CD4-positive, alpha-beta T cell treated with Interleukin-2 at 100 ng/mL for 4 hours (primary cell): ENCODE measurements at regions not wholly inside any gene's neighbourhood (a gene's known extent, or its start where the extent isn't known, plus 50 kb on each side); places are given as distances from the start of the nearest gene placed in this dataset.
"Not testable (repeated sequence)": the region's sequence is repeated elsewhere in the genome, so short reads cannot be mapped to it uniquely, and the experiment has no call there.

Experiments
- DNase-seq: peaks from one replicate; pipeline ENCODE4 v3.0.0-alpha.2; 2020; ENCODE audit warnings: low spot score

DNA sequence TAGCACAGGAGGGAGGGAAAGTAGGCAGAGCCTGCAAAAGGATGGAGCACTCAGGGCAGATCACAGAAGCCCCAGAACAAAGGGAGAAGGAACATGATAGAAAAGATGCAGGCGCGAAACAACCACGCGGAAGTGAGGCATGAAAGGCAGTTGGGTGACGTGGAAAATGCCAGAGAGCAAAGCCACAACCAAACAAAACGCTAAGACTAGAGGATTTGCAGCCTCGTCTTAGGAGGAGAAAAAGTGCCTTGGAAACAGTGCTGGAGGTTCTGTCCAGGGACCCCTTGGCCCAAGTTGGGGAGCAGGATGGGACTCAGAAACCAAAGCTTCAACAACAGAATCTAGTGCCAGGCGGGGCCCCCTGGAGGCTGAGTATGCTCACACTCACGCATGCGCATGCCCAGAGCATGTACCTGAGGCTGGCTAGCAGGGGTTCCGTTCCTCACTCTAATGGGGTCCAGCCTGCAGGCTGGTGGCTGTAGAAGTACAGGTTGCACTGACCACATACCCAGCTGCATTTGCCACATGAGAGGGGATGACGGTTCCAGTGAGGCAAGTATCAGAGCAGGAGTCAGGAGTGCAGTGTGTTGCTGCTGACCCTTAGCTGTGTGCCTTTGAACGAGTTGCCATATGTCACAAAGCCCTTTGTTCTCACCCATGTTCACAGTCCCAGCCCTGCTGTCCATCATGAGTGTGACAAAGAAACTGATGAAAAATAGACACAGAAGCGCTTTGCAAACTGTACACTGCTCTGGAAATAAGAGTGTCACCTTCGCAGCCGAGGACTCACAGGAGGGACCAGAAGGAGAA, 568.6 kb upstream of the CADM1 start:
- DNase-seq, result no peak

- DNase-seq, result no peak
These were observed 567.9 kb upstream of the CADM1 start for GRCh38 chr11:116072133-116072532.

DNA sequence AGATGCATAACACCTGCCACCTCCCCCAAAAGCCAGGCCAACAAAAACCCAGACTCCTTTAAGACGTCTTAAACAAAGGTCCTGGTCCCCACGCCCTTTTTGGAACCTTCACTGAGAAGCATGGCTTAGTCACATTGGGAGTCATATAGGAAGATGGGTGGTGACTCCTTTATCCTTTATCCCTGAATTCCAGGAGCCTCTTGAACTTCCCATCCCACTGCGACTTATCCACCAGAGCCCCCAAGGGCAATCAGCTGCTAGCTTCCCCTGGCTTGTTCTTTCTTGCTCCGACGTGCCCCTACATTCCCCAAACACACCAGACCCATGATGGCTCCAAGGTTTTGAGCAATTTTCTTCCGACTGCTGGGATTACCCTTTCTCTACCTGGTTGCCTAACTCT, 567.0 kb upstream of the CADM1 start:
- DNase-seq, result no peak

DNA sequence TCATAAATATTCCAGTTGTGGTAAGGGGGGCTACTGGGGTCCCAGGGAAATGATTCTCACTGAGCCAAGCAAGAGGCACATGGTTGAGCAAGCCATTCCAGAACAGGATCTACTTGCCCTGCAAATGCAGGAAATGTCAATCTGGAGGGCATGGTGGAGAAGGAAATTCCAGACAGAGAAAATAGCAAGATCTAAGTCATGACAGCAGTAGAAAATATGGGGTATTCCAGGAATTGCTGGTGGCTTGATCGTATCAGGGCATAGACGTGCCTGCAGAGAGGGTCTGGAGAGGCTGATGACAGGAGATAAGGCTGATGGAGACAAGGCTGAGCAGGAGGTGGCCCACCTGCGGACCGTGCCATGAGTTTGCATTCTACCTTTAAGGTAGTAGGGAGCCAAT, 566.3 kb upstream of the CADM1 start:
- DNase-seq, result no peak

DNA sequence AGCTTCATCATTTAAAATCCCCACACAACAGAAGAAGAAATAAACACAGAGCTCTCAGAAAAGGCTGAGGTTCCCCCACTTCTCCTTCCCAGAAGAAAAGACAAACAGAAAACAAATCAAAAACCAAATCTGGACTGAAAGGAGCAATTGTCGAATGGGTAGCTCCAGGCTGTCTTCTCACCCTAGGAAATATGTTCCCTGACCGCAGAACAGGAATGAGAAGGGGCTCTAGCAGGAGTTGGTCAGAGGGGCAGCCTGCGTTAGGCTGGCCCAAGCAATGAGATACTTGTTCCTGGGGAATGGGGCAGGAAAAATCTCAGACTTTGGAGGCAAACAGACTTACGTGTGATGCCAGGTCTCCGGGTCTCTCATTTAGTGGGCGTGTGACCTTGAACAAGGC, 562.6 kb upstream of the CADM1 start:
- no peak for DNase-seq

DNA sequence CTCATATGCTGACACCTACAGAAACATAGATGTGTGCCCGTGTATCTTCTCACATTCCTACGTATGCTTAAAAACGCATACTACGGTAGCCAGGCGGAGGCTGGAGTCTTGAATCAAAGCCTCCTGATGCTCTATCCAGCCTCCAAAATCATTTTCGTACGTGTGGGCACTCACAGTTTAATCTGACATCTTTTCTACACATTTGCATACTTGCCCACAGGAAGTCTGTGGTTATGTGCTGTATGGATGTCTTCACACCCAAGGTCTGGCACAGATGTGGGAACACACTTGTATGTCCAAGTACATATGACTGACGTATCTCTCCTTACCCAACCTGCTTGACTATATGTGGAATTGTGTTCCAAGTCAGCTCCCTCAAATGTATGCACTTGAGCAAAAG, 561.8 kb upstream of the CADM1 start:
- DNase-seq, result no peak

- DNase-seq, result no peak
These were observed 561.1 kb upstream of the CADM1 start for GRCh38 chr11:116065191-116065895.

GRCh38 chr11:116062490-116063171, 558.4 kb upstream of the CADM1 start:
- DNase-seq, result no peak

DNA sequence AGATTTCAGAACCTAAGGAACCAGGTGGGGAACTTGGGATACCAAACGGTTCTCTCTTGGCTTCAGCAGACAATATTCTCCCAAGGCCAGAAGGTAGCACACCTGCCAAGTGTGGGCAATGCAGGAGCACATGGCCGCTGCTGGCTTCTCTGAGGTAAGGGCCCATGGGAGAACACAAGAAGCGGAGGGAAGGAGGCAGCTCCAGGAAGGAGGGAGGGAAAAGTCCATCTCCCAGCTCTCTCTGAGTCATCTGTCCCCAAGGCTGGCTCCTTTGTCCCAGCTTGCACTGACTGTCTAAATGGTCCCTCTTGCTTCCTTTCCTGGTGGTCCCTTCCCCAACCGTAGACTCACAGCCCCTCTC, 557.9 kb upstream of the CADM1 start:
- no peak for DNase-seq

DNA sequence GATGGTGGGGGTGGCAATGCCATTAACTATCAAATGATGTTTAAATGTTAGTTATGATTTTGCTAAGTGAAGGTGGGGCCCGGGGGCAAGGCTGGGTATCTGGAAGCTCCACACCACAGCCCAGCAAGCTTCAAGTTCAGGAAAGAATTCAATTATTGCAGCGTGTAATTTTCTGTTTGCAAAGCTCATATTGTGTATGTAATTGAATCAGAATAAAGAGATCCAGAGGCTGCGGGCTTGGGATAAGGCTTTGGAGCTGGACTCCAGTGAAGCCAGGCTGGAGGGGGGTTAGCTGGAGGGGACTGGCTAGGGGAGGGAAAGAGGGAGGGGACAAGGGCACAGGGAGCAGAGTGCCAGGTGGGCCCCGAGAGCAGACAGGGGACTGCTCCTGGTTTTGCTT, 557.1 kb upstream of the CADM1 start:
- DNase-seq, result no peak

DNA sequence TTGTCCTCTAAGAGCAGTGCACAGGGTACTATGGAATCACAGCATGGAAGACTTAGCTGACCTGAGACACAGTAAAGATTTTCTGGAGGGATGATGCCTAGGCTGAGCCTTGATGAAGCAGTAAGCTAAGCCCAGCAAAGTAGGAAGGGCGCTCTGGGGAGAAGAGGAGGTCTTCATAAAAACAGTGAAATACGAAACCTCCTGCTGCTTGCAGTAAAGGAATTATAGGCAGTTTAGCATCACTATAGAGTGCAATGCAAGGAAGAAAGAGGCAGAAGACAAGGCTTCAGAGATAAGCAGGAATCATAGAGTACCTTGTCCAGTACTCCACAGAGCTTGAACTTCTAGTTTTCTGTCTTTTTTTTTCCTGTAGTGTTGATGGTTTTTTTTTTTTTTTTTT, 555.7 kb upstream of the CADM1 start:
- no peak for DNase-seq

DNA sequence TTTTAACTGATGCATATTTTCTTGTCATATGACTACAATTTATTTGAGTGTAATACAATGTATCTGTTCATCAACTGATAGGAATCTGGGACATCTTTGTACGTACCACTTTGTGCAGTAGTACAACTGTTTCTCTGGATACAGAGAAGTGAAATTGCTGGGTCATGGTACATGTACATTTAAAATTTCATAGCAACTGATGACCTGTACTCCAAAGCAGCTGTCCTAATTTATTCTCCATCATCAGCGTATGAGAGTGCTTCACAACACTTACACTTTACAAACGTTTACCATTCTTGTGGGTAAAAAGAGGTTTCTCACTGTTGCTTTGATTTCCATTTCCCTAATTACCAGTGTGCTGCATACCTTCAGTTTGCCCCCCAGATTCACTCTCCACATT, 552.8 kb upstream of the CADM1 start:
- no peak for DNase-seq

- no peak for DNase-seq
These were observed 550.8 kb upstream of the CADM1 start for GRCh38 chr11:116055064-116055463.

- DNase-seq, result no peak
These were observed 549.3 kb upstream of the CADM1 start for GRCh38 chr11:116053548-116053919.

- DNase-seq, result no peak
These were observed 548.7 kb upstream of the CADM1 start for GRCh38 chr11:116052603-116053547.

DNA sequence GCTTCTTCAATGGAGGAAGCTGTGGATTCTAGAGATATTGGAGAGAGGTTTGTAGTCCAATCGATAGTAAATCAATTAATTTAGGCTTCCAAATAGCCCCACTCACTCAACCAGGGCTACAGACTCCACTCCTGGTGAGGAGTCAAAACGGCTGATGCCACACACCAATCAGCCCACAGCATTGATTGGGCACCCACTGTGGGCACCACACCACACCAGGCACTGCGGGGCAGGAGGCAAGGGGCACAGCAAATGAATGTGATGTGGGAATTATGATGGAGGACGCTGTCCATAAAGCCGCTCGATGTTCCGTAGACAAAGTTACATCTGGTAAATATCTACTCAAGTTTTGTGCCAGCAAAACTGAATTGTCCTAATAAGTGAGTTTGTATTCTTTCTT, 547.3 kb upstream of the CADM1 start:
- no peak for DNase-seq

- no peak for DNase-seq
These were observed 545.2 kb upstream of the CADM1 start for GRCh38 chr11:116049383-116049782.

- DNase-seq, result no peak
These were observed 541.9 kb upstream of the CADM1 start for GRCh38 chr11:116046127-116046526.

GRCh38 chr11:116044941-116045340, 540.7 kb upstream of the CADM1 start:
- DNase-seq, result no peak

DNA sequence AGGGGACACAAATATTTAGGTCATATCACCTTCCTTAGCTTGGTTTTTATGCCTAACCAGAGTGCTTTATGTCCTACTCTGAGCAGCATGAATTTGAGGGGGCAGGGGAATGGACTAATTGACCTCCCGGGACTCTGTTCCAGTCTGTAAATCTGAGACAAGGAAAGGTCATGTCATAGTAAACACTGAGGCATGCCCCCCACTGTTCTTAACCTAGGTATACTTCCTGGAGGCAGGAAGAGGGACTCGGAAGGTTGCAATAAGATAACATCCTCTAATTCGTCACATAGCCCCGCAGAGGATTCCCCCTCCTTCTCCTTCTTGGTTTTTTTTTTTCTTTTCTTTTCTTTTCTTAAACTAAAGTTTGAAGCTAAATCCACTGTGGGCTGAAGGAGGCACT, 540.3 kb upstream of the CADM1 start:
- no peak for DNase-seq

GRCh38 chr11:116043857-116044256, 539.6 kb upstream of the CADM1 start:
- DNase-seq, result no peak

GRCh38 chr11:116043059-116043458, 538.8 kb upstream of the CADM1 start:
- DNase-seq, result not testable (repeated sequence)
